H1 (cell line): ENCODE measurements at regions not wholly inside any gene's neighbourhood (a gene's known extent, or its start where the extent isn't known, plus 50 kb on each side); places are given as distances from the start of the nearest gene placed in this dataset.

Source experiments
- CTCF ChIP-seq, 3 experiments: IDR thresholded peaks; 1 replicate in 2 of 3; 2 replicates in 1 of 3; pipeline versions ENCODE4 v1.5.1 to v1.6.1; 2011; ENCODE audit warnings: low read length in 3 of 3, mild to moderate bottlenecking in 3 of 3, inconsistent platforms in 2 of 3, low read depth in 1 of 3, moderate library complexity in 1 of 3; ENCODE audit not compliant: insufficient read depth in 1 of 3; ENCODE audit errors: control extremely low read depth in 1 of 3
- EP300 ChIP-seq, 2 experiments: IDR thresholded peaks; 1 replicate in 1 of 2; 2 replicates in 1 of 2; pipeline ENCODE4 v1.6.1; 2011 to 2012; ENCODE audit warnings: low read depth in 2 of 2, low read length in 2 of 2, mild to moderate bottlenecking in 2 of 2, borderline replicate concordance in 1 of 2, inconsistent platforms in 1 of 2, moderate library complexity in 1 of 2
- GTF2F1 ChIP-seq: IDR thresholded peaks from 2 replicates; pipeline ENCODE4 v1.6.1; 2012; ENCODE audit warnings: low read depth, low read length, improper control_type of control experiment, borderline replicate concordance
- MAFK ChIP-seq: IDR thresholded peaks from 2 replicates; pipeline ENCODE4 v1.6.1; 2012; ENCODE audit warnings: low read depth, mild to moderate bottlenecking, improper control_type of control experiment, low read length
- NRF1 ChIP-seq: IDR thresholded peaks from 2 replicates; pipeline ENCODE4 v1.6.1; 2011; ENCODE audit warnings: mild to moderate bottlenecking, low read depth, low read length, improper control_type of control experiment
- POLR2A ChIP-seq, 2 experiments: IDR thresholded peaks; 1 replicate in 1 of 2; 2 replicates in 1 of 2; pipeline ENCODE4 v1.6.1; 2011; ENCODE audit warnings: low read depth in 2 of 2, low read length in 2 of 2, mild to moderate bottlenecking in 2 of 2; ENCODE audit errors: control extremely low read depth in 1 of 2
- POLR2AphosphoS5 ChIP-seq: IDR thresholded peaks from 2 replicates; pipeline ENCODE4 v1.6.1; 2011; ENCODE audit warnings: low read depth, low read length
- RXRA ChIP-seq: IDR thresholded peaks from 2 replicates; pipeline ENCODE4 v1.6.1; 2011; ENCODE audit warnings: low read depth, mild to moderate bottlenecking, low read length, moderate library complexity; ENCODE audit not compliant: insufficient read depth
- SAP30 ChIP-seq: fragments of 300-600 bp; sonication (generic); IDR thresholded peaks from 2 replicates; pipeline ENCODE4 v1.7.1; 2012; ENCODE audit warnings: low read length, moderate library complexity, mild to moderate bottlenecking, inconsistent platforms; ENCODE audit not compliant: insufficient read depth, insufficient replicate concordance
- TF ChIP-seq, protein P1 (sequence below): IDR thresholded peaks from 2 replicates; pipeline ENCODE4 v1.6.1; 2011; ENCODE audit warnings: low read depth, mild to moderate bottlenecking, low read length; ENCODE audit not compliant: insufficient read depth

DNA sequence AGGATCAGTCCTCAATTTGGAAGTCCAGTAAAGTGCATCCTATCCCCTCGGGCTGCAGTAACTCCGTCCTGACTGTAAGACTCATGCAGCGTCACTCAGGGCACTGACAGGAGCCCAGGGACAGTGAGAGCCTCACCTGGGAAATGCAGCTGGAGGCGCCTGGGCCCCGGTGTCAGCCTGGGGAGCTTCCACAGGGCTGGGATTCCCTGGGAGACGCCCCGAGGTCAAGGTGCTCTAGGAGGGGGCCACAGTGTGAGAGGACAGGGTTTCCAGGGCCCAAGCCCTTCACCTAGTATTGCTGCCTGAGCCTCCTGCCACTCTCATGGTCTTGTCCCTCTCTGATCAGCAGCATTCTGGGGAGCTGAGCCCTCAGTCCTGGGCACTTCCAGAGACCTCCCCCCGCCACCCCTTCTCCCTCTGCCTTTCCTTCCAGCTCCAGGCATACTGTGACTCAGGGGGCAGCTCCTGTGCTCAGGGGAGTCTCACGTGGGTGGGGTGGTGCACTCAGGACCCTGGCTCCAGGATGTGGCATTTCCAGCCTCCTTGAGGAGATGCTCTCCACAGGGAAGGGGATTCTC lies 99.1 kb upstream of the IGLL5 start:
- TF ChIP-seq GTF2F1 (no peak), NRF1 (no peak), POLR2A (IDR thresholded peaks at IDR 0.05; ENCODE audit: control extremely low read depth in 1 of 2, low read depth in 2 of 2, low read length in 2 of 2) (no peak), CTCF (IDR thresholded peaks at IDR 0.05; ENCODE audit: control extremely low read depth in 1 of 3, insufficient read depth in 1 of 3, low read depth in 1 of 3, low read length in 3 of 3) (no peak), RXRA (no peak), POLR2AphosphoS5 (no peak), EP300 (IDR thresholded peaks at IDR 0.05; ENCODE audit: borderline replicate concordance in 1 of 2, low read depth in 2 of 2, low read length in 2 of 2) (no peak), SAP30 (no peak), MAFK (no peak)
- TF ChIP-seq, protein P1, sequence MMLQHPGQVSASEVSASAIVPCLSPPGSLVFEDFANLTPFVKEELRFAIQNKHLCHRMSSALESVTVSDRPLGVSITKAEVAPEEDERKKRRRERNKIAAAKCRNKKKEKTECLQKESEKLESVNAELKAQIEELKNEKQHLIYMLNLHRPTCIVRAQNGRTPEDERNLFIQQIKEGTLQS = no peak
